GM03348 (cell line): ENCODE measurements at regions not wholly inside any gene's neighbourhood (a gene's known extent, or its start where the extent isn't known, plus 50 kb on each side); places are given as distances from the start of the nearest gene placed in this dataset.
"Not testable (repeated sequence)": the region's sequence is repeated elsewhere in the genome, so short reads cannot be mapped to it uniquely, and the experiment has no call there.

ENCODE experiments used
- DNase-seq: peaks from one replicate; pipeline ENCODE4 v3.0.0; 2012; ENCODE audit warnings: low spot score

DNA sequence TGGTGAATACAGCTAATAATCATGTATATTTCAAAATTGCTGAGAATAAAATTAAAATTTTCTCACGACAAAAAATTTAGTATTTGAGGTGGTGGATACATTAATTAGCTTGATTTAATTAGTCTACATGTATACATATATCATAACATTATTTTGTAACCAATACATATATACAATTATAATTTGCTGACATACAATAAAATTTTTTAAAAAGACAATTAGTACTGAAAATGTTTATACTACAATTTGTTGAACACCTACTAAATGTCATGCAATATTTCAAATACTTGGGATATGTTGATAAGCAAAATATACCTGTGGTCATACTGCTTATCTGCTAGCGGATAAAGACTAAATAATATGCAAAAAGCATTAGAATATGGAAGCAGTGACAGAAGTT is 586.5 kb downstream of the SLITRK6 start:
- DNase-seq: no peak

DNA sequence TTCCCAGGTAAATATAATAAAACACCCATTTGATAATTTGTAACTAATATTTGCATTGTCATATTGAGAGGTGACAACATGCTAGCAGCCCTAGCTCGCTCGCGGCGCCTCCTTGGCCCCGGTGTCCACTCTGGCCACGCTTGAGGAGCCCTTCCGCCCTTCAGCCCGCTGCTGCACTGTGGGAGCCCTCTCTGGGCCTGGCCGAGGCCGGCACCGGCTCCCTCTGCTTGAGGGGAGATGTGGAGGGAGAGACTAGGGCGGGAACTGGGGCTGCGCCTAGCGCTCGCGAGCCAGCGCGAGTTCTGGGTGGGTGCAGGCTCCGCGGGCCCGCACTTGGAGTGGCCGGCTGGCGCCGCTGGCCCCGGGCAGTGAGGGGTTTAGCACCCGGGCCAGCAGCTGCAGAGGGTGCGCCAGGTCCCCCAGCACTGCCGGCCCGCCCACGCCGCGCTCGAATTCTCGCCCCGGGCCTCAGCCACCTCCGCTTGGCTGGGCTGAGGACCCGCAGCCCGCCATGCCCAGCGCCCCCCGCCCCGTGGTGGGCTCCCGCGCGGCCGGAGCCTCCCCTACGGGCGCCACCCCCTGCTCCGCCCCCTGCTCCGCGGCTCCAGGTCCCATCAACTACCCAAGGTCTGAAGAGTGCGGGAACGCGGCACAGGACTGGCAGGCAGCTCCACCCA is 594.4 kb downstream of the SLITRK6 start:
- no peak for DNase-seq

DNA sequence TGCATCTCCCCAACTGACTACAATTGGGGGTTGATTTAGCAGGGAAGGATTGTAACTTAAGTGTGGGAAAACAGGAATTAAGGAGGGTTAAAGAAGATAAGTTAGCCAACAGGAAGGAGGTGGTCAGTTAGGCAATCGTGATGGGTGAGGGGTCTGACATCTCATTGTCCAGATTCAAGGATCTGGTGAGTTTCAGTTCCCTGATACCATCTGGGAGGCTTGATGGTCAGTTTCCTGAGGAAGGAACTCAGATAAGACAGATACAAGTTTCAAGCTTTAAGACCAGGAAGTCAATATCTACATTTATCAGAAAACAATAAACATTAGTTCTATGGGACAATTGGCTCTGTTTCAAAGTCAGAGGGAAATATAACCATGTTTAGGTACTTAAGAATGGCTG is 601.8 kb downstream of the SLITRK6 start:
- no peak for DNase-seq

DNA sequence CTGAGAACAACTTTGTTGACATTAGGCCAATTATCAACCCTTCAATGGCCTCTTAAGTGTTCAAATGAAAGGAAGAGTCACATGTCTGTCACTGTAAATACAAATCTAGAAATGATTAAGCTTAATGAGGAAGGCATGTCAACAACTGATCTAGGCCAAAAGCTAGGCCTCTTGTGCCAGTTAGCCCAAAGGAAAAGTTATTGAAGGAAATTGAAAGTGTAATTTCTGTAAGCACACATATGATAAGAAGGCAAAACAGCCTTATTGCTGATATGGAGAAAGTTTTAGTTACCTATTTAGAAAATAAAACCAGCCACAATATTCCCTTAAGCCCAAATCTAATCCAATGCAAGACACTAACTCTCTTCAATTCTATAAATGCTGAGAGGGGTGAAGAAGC is 604.7 kb downstream of the SLITRK6 start:
- DNase-seq: no peak

DNA sequence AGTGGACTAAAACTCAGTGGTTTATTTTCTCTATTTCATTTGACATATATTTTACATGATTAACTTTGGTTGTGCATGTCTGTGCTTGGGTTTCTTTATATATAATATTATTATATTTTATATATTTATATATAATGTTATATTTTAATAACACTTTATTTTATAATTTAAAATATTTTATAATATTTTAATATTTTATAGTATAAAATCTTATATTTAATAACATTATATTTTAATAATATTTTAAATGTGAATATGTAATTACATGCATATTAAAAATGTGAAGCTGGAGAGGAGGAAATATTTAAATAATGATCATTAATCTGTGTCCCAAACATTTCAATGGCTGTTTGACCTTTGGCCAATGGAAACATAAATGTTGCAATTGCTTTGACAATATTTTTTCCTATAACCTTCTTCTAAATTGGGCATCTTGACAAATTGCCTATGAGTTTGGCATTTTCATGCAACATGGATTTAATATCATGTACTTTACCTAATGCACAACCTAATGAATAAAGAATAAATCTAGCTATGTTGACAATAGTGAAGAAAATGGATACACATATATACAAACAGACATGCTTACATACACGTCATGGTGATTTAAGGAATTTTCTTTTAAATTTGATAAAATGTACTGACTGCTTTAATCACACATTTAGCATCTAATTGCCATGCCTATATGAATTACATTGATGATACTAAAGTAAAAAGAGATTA is 607.1 kb downstream of the SLITRK6 start:
- no peak for DNase-seq

DNA sequence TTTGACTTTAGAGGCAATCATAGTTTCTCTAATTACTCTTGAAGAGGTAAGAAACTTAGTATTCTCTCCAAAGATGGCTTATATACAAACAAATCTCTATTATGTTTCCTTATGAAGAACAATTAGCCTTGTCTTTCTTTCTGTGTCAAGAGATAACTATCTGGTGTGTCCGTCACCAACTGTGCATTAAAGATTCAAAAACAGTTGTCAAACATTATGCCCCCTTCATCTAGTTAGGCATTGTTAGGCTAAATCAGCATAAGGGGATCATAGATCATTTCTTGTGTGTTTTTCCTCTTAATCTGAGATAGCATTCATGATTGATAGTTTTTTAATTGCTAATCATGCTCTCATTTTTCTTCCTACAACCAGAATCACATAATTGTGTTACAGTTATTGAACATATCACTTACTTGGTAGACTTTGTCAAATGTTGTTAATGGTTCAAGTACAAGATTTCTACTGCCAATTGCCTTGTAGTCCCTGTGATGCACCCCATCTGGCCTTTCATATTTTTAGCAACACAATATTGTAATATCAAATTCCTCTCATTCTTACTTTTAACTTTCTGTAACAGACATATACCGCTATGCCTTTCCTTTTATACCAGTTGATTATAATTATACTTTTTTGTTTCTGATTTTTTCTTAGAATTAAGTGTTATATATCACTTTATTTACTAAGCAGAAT is 612.7 kb downstream of the SLITRK6 start:
- DNase-seq: no peak

DNA sequence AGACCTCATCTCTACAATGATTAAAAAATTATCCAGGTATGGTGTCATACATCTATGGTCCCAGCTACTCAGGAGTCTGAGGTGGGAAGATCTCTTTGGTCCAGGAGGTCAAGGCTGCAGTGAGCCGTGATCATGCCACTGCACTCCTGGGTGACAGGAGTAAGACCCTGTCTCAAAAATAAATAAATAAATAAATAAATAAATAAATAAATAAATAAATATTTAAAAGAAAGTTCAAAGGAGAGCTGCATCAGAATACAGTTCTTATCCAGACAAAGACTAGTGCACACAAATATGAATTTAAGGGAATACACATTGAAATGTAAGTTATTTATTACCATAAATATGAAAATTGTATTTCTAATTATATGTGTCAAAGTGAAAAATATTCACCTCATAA is 624.9 kb downstream of the SLITRK6 start:
- DNase-seq: no peak

DNA sequence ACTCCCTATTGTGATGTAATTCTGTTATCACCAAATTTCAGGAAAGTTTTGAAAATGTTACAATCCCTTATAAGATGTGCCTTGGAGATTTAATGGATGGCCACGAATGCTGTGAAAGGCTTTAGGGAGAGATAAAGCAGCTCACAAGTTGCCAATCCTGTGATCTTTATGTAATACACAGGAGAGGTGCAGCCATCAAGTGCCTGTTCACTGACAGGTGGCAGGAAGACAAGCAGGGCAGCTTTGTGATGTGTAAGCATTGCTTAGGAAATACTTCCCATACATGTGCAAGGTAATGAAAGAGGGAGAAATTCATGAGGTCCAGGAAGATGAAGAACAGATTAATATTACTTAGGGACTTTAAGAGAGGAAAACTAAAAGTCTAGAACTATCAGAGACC is 628.8 kb downstream of the SLITRK6 start:
- DNase-seq: no peak

DNA sequence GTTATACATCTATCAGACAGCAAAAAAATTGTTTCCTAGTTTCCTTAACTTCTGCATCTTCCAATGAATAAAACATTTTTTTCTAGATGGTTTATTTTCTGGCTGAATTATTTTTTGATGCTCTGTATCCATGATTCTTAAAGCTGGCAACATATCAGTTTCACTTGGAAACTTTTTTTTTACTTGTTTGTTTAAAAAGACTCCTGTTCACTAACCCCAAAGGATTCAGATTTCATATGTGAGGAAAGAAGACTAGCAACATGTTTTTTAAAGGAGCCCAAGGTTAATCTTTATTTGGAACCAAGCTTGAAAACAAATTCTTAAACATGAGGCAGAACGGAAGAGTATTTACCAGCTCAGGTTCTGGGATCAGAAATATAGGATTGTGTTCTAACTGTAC is 632.3 kb downstream of the SLITRK6 start:
- DNase-seq: no peak

DNA sequence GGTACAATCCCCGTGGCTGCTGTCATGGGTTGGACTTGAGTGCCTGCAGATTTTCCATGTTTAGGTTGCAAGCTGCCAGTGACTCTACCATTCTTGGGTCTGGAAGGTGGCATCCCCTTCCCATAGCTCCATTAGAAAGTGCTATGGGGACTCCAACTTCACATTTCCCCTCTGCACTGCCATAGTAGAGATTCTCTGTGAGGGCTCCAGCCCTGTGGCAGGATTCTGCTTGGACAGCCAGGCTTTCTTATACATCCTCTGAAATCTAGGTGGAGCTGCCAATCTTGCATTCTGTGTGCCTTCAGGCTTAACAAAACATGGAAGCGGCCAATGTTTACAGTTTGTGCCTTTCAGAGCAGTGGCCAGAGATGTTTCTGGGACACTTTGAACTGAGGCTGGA is 636.2 kb downstream of the SLITRK6 start:
- DNase-seq: no peak

DNA sequence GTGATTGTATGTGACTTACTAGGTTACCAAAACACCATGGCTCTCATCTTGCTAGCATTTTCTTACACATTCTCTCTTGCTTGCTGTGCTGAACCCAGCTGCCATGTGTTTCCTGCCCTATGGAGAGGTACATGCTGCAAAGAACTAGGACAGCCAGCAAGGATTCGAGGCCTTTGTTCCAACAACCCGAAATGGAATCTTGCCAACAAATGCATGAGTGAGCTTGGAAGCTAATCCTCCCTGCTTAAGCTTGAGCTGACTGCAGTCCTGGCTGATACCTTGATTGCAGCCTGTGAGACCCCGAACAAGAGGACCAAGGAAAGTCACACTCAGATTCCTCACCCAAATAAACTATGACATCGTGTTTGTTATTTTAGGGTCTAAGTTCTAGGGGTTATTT is 651.2 kb downstream of the SLITRK6 start:
- DNase-seq: no peak

DNA sequence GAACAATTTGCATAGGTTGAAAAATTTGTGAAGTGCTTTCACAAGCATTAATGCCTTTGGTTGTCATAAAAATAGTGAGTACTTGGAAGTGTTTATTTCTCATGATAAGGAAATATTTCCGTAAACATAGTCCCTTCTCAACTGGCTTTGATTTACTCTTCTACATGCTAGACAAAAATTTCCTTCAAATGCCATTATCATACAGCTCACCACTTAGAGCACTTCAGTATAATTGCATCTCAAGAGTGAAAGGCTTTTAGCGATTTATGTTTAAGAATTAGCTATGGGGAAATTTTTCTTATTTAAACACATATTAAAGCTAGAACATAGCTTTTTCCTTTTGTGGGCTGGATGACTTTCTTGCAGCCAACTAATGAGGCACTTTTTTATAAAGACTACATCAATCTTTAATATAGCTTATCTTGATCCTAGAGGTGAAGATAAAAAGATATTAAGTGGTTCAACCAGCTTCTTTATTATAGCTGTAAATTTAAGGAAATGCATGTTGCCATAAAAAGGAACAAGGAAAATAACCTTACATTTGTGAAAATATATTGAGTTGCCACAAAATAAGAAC is 656.8 kb downstream of the SLITRK6 start:
- DNase-seq: no peak

DNA sequence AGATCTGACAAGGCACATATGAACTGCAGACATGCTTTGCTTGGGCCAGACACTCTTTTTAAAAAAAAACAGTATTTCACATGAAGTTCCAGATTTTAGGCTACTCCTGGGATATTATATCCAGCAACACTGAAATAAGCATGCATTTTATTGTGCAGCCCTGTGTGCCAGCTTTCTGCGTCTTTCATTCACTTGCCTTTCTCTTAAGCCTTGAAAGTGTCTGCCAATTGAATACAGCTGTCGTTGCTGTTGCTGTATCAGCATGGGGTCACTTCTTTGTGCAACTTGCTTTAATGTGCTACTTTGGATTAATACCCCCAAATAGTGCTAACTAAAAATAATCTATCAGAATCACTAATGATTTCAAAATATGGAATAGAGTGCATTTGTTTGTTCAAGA is 657.8 kb downstream of the SLITRK6 start:
- DNase-seq: no peak

DNA sequence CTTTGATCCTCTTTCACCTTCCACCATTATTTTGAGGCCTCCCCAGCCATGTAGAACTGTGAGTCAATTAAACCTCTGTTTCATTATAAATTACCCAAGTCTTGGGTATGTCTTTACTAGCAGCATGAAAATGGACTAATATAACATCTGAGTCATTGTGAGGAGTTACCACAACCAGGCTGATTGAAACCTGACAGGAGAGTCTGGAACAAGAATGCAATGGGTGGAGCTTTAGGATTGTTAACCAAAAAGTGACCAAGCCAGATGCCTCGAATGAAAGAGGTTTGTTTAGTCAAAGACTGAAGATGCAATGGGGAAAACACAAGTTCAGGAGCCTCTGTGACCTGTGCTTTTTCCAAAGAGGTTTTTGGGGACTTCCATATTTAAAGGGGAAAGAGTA is 659.0 kb downstream of the SLITRK6 start:
- no peak for DNase-seq

DNA sequence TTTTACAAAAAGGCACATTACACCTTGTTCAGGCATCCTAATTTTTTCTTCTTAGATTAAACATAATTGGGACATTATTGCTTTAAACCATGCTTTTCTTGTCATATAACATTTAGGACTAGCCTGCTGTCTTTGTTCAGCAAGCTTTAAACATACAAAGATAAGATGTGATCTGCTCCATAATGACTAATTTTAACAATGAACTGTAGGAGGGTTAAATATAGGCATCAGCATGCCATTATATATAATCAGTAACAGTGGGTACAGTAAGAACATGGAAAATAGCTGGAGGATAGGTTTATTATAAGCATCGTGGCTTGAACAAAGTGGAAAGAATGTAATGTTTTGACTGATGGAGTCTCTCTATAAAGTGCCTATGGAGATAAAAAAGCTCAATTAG is 661.7 kb downstream of the SLITRK6 start:
- DNase-seq: no peak

DNA sequence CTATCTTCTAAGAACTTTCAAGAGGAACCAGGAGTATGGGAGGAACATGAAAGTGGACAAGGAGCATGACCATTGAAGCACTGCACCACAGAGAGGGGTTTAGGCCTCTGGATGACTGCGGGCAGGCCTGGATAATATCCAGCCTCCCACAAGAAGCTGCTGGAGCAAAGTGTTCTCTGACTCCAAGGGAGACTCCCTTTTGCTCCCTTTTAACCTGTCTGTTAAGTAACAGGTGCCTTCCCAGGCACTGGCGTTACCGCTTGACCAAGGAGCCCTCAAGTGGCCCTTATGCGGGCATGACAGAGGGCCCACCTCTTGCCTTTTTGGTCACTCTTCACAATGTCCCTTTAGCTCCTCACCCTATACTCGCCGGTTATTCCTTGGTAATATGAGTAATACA is 666.2 kb downstream of the SLITRK6 start:
- no peak for DNase-seq

DNA sequence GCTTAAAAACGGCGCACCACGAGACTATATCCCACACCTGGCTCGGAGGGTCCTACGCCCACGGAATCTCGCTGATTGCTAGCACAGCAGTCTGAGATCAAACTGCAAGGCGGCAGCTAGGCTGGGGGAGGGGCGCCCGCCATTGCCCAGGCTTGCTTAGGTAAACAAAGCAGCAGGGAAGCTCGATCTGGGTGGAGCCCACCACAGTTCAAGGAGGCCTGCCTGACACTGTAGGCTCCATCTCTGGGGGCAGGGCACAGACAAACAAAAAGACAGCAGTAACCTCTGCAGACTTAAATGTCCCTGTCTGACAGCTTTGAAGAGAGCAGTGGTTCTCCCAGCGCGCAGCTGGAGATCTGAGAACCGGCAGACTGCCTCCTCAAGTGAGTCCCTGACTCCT is 675.7 kb downstream of the SLITRK6 start:
- not testable (repeated sequence) for DNase-seq

DNA sequence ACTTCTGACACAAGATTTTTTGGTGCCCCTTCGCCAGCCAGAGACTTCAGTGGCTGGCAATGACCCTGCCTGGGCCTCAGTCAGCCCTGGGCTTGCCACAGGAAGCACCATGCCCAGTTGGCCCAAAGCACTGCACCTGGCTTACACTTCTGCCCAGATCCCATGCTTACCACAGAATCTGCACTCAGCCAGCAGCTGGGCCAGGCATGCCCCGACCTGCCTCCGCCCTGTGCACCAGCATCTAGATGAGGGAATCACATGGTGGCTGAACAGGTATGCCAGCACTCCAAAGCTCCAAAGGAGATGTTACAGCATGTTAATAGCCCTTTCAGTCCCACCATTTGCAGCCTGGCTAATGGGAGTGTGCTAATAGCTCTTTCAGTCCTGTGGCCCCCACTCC is 690.9 kb downstream of the SLITRK6 start:
- DNase-seq: no peak

DNA sequence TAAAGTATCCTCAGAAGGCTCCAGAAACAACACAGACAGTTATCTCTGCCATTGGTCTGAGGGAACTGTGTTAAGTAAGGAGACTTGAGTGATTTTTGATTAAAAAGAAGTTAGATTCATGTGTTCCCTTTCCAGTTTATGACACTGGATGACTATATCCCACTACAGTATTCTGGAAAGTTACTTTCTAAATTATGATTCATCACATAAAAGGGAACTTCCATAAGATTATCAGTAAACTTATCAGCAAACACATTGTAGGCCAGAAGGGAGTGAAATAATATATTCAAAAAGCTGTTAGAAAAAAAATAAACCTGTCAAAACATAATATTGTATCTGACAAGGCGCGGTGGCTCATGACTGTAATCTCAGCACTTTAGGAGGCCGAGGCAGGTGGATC is 700.0 kb downstream of the SLITRK6 start:
- DNase-seq: no peak

DNA sequence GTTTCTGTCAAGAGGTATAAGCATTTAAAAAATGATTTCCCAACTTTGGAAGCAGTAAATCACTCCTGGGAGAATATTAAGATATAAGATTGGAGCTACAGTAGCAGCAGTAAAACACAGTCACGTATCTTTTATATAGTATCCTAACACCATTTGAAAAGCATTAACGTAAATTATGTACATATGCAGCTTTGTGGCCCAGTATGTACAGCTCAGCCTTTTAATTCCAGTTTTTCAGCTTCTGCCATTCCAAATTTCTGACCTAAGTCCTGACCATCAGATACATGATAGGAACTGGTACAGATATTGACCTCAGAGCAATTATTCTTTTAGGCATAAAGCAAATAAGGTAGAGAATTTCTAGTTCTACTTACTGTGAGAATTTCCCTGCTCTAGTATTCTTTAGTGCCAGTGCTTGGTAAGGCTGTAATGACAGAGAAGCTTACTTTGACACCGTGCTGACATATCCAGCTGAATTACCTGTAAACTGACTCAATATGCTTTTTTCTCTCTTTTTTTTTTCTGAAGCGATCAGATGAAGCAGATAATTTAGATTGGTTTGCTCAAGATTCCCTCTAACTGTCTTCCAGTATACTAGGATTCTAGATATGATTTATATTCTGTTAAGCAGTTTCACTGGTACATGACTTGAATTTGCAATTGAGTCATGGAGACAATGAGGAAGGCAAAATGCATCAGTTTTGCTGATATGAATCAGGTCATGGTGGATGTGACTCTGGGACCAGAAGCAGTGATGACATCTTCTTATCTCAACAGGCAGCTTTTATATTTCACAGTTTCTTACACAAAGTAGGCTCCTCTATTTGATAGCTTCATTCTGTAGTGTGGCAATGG is 703.6 kb downstream of the SLITRK6 start:
- no peak for DNase-seq

DNA sequence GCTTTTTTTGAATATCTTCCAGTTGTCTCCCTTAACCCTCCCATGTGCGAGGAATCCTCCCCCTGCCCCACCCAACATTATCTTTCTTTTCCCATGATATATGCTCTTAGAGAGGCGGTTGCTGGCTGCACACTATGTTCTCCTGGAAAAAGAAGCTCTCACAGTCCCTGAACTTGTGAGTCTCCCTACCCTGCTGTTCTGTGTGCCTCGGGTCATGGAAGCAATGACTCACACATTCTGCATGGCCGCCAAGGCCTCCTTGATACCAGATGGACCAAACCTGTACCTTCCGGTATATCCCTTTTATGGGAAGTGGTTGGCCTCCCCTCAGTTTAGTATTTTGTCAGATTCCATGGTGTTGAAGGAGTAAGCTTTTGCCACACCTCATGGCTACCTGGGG is 705.4 kb downstream of the SLITRK6 start:
- DNase-seq: no peak

DNA sequence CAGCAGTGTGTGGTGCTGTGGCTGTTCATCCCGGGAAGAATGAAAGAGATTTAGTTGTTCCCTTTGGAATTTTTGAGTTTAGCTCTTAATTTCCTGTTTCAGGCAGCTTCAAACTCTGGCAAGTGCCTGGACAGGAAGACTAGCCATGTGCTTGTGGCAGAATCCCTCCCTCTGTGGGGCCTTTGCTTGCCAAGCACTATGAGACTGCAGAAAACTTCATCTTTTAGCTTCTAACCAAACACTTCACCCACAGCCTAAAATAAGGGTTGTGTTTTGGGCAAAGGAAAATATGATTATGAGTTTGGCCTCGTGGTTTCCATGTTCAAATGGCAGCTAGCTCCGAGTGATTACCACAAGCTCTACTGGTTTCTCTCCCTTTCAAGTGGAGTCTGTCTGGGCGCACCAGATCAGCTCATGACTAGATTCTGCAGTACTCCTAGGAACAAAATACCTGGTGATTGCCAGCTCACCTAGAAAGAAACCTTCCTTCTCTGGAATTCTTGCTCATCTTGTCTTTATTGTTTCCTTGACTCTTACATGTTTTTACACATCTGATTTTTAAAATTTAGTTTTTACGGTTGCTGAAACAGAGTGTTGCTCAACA is 707.5 kb downstream of the SLITRK6 start:
- DNase-seq: no peak
